ENCODE measurements at regions not wholly inside any gene's neighbourhood (a gene's known extent, or its start where the extent isn't known, plus 50 kb on each side); places are given as distances from the start of the nearest gene placed in this dataset.

- Mint-ChIP-seq H3K36me3 (ENCODE audit: low read depth) (no peaks in the 10 kb centered on the region), H3K9me3 (peaks cover 5% of the 10 kb centered on the region), H3K4me1 (peaks cover 6% of the 10 kb centered on the region), H3K27me3 (ENCODE audit: insufficient read depth) (no peaks in the 10 kb centered on the region), H3K27ac (no peak overlapping the region), H3K4me3 (no peak overlapping the region)
- H3K27ac ChIP-seq (ENCODE audit: low read depth, low read length): no peak overlapping the region
- no peaks in the 10 kb centered on the region for H3K36me3 ChIP-seq (ENCODE audit: control insufficient read depth, insufficient read depth, low read length)
- WGBS, 2 experiments (ENCODE audit: insufficient coverage in 1 of 2, insufficient read length in 1 of 2): 96 to 100% methylated on average over 1 to 7 of the region's 7 CpGs
- DNase-seq: no peak
- TF ChIP-seq CTCF (conservative IDR thresholded peaks at IDR 0.05): no peak
- H3K27me3 ChIP-seq (ENCODE audit: control insufficient read depth, insufficient read depth, low read length, poor library complexity, severe bottlenecking): no peaks in the 10 kb centered on the region
- peaks cover 3% of the 10 kb centered on the region for H3K4me1 ChIP-seq (ENCODE audit: control insufficient read depth, insufficient read depth, low read length)
- no peaks in the 10 kb centered on the region for H3K9me3 ChIP-seq (ENCODE audit: control insufficient read depth, low read length)
- no peak overlapping the region for H3K4me3 ChIP-seq (ENCODE audit: low read length)
- no peak overlapping the region for H3K9ac ChIP-seq (ENCODE audit: extremely low read depth, low read length, poor library complexity, severe bottlenecking)
These were observed 187.6 kb downstream of the EBLN2 start for GRCh38 chr3:73249047-73249446.

GRCh38 chr3:73254062-73254461 lies 192.6 kb downstream of the EBLN2 start:
- no peak overlapping the region for H3K4me3 ChIP-seq (ENCODE audit: low read length)
- Mint-ChIP-seq H3K4me3 (peak overlapping the region; percentile 6), H3K27ac (peak overlapping the region; percentile 9), H3K4me1 (peaks cover 38% of the 10 kb centered on the region), H3K27me3 (ENCODE audit: insufficient read depth) (no peaks in the 10 kb centered on the region), H3K36me3 (ENCODE audit: low read depth) (no peaks in the 10 kb centered on the region), H3K9me3 (no peaks in the 10 kb centered on the region)
- H3K4me1 ChIP-seq (ENCODE audit: control insufficient read depth, insufficient read depth, low read length): peaks cover 18% of the 10 kb centered on the region
- no peak overlapping the region for H3K9ac ChIP-seq (ENCODE audit: extremely low read depth, low read length, poor library complexity, severe bottlenecking)
- WGBS, 2 experiments (ENCODE audit: insufficient coverage in 1 of 2, insufficient read length in 1 of 2): 68 to 72% methylated on average over 5 of the region's 5 CpGs
- no peaks in the 10 kb centered on the region for H3K36me3 ChIP-seq (ENCODE audit: control insufficient read depth, insufficient read depth, low read length)
- no peak overlapping the region for H3K27ac ChIP-seq (ENCODE audit: low read depth, low read length)
- DNase-seq: no peak
- H3K9me3 ChIP-seq (ENCODE audit: control insufficient read depth, low read length): no peaks in the 10 kb centered on the region
- H3K27me3 ChIP-seq (ENCODE audit: control insufficient read depth, insufficient read depth, low read length, poor library complexity, severe bottlenecking): no peaks in the 10 kb centered on the region
- TF ChIP-seq CTCF (conservative IDR thresholded peaks at IDR 0.05): no peak

GRCh38 chr3:73255609-73256029 lies 194.2 kb downstream of the EBLN2 start:
- WGBS, 2 experiments (ENCODE audit: insufficient coverage in 1 of 2, insufficient read length in 1 of 2): 83 to 89% methylated on average over 4 to 5 of the region's 5 CpGs
- Histone ChIP-seq H3K27me3 (ENCODE audit: control insufficient read depth, insufficient read depth, low read length, poor library complexity, severe bottlenecking) (no peaks in the 10 kb centered on the region), H3K4me1 (ENCODE audit: control insufficient read depth, insufficient read depth, low read length) (peaks cover 18% of the 10 kb centered on the region), H3K36me3 (ENCODE audit: control insufficient read depth, insufficient read depth, low read length) (no peaks in the 10 kb centered on the region), H3K9ac (ENCODE audit: extremely low read depth, low read length, poor library complexity, severe bottlenecking) (no peak overlapping the region), H3K9me3 (ENCODE audit: control insufficient read depth, low read length) (no peaks in the 10 kb centered on the region), H3K4me3 (ENCODE audit: low read length) (no peak overlapping the region), H3K27ac (ENCODE audit: low read depth, low read length) (no peak overlapping the region)
- Mint-ChIP-seq H3K4me1 (peaks cover 41% of the 10 kb centered on the region), H3K4me3 (no peak overlapping the region), H3K36me3 (ENCODE audit: low read depth) (no peaks in the 10 kb centered on the region), H3K9me3 (no peaks in the 10 kb centered on the region), H3K27me3 (ENCODE audit: insufficient read depth) (no peaks in the 10 kb centered on the region), H3K27ac (no peak overlapping the region)
- no peak for TF ChIP-seq CTCF (conservative IDR thresholded peaks at IDR 0.05)
- peak; percentile 52 for DNase-seq
